ENCODE measurements at regions not wholly inside any gene's neighbourhood (a gene's known extent, or its start where the extent isn't known, plus 50 kb on each side); places are given as distances from the start of the nearest gene placed in this dataset.

GRCh38 chr1:219439376-219439775 is 173.5 kb downstream of the ZC3H11B start:
- no peak for TF ChIP-seq POLR2A (IDR thresholded peaks at IDR 0.05)
- no peak for TF ChIP-seq CTCF (IDR thresholded peaks at IDR 0.05)

Measured in adrenal gland (tissue), 5 donors.